Hematopoietic multipotent progenitor cell treated with erythropoietin and hydrocortisone succinate and interleukin-3 and kit ligand, for 17 days (in vitro differentiated cells): ENCODE measurements at regions not wholly inside any gene's neighbourhood (a gene's known extent, or its start where the extent isn't known, plus 50 kb on each side); places are given as distances from the start of the nearest gene placed in this dataset.

Experiments used
- DNase-seq: peaks from one replicate; pipeline ENCODE4 v3.0.0-alpha.2; 2015; ENCODE audit warnings: low spot score

DNA sequence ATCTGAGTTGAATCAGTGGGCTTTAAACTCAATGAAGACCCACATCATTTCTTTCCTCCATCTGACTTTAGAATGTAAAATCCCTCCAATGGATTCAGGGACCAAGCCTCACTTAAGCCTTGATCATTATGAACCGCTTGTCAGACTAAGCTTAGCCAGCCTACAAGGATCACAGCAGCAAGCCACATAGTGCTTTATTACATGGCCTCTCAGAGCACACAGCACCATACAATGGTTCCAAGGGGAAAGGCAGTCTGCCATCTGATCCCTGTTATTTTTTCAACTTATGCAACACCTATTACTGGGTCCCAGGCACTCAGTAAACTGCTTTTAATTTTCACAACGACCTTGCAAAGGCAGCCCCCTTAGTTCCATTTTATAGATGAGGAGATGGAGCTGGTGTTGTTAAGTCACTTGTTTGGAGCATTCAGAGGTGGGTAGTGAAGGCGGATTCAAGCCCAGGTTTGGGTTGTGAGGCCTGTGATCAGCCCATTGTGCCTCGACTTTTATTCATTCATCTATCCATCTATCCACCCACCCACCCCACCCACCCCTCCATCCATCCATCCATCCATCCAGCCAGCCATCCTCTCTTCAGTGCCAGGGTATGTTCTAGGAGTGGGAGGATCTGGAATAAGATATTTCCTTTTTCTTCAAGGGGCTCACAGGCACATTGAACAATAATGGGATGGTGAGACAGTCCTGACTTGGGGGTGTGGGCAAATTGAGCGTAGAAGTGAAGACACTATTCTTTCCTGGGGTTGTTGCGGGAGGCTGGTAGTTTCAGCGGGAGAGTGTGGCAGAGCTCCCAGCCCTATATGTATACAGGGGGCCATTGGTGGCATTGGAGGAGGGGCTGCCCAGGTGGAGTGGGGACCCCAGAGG is 141.2 kb downstream of the MYCN start:
- DNase-seq: no peak

DNA sequence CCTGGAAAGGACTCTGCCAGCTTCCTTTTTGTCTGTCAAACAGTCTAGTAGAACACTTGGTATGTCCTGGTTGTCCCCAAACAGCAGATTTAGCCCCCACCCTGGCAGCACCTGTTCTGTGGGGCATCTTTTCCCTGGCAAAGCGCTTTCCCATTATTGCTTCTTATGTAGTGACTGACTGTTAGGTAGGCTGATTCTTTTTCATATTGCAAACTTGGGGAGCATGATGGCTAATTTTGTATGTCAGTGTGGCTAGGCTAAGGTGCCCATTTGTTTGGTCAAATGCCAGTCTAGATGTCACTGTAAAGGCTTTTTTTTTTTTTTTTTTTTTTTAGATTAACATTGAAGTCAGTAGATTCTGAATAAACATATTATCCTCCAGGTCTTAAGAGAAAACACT is 140.2 kb downstream of the MYCN start:
- no peak for DNase-seq

DNA sequence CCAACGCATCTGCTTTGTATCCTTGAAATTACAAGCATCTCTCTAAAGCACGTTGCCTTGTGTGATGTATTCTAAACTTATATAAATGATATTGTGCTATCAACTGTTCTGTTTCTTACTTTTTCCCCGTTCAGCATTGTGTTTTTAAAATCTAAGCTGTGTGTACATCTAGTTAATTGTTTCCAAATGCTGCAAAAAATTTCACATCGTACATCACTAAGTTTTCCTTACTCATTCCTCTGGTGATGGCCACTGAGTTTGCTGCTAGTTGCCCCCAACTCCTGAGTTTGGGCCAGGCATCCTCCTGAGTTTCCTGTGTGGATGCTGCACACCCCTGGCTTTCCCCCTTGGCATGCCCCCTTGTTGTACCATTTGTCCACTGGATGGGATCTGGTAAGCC is 139.7 kb downstream of the MYCN start:
- DNase-seq: no peak

DNA sequence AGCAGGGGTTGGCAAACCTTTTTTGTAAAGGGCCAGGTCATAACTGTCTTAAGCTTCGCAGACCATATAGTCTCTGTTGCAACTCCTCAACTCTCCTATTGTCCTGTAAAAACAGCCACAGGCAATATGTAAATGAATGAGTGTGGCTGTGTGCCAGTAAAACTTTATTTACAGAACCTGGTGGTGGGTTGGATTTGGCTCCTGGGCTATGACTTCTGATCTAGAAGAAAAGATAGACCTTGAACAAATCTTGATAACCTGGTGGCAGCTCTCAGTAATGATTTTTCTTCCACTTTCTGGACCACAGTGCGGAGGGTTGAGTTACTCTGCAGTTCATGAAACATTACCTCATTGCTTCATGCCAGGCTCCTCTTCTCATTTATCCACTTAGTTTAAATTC is 139.3 kb downstream of the MYCN start:
- no peak for DNase-seq

DNA sequence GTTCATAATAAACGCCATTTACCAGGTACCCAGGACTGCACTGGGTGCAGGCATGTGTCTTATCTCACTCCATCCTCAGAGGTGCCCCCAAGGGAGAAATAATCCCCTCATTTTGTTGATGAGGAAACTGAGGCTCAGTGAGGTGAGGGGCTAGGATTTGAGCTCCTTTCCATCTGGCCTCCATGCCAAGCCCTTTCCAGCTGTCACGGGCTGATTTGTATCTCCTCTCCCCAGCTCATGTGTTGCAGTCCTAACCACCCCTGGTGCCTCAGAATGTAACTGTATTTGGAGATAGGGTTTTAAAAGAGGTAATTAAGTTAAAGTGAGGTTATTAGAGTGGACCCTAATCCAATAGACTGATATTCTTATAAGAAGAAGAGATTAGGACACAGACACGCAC is 137.3 kb downstream of the MYCN start:
- no peak for DNase-seq

DNA sequence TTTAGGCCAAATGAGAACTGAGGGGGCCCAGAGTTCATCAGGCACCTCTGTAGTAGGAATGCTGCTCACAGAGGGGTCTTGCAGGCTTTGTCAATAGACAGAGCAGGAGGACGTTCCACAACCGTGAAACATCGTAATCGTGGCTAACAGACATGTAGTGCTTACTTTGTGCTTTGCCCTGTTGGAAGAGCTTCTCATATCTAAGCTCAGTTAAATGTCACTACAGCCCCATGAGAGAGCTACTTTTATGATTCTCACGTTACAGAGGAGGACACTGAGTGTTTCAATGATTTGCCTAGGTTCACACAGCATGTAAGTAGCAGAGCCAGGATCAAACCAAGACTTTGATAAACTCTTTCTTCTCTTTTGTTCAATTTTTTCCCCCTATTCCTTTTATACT is 136.6 kb downstream of the MYCN start:
- DNase-seq: no peak

DNA sequence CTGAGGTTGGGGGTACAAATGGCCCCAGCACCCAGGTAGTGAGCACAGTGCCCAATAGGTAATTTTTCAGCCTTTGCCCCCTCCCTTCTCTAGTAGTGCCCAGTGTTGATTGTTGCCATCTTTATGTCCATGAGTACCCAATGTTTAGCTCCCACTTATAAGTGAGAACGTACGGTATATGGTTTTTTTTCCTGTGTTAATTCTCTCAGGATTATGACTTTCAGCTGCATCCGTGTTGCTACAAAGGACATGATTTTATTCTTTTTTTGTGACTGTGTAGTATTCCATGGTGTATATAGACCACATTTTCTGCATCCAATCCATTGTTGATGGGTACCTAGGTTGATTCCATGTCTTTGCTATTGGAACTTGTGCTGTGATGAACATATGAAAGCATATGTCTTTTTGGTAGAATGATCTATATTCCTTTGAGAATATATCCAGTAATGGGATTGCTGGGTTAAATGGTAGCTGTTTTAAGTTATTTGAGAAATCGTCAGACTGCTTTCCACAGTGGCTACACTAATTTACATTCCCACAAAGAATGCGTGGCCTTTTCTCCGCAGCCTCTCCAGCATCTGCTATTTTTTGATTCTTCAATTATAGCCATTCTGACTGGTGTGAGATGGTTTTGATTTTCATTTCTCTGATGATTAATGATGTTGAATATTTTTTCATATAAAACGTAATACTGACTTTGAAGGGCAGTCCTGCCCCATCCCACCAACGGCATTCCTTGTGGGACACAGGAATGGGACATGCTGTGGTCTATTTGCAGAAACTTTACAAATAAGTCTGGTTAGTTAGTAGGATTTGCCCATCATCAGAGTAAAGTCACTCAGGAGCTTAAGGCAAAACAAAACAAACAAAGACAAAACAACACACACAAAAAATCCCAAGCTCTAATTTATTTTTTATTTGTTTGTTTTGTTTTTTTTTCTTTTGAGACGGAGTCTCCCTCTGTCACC is 135.0 kb downstream of the MYCN start:
- DNase-seq: no peak

DNA sequence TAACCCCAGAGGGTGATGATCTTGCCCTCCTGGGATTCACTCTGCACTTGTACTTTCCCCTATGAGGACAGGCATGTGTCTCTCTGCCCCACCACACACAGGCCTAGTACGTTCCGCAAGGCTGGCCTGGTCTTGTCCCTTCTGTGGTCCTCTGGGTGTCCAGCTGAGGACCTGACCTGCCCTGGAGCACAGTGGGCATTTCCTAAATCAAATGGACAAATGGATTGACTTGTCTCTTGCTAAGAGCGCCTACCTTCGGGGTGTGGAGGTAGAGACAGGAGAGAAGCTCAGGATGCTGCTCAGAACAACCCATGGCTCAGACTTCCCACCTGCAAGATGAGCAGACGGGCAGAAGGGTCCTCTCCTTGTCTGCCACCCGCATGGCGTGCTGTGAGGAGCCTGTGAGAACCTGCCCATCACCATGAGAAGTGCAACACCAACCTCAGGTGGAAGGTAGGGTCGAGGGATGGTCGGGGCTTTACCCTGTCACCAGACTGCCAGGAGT is 133.6 kb downstream of the MYCN start:
- DNase-seq: no peak

DNA sequence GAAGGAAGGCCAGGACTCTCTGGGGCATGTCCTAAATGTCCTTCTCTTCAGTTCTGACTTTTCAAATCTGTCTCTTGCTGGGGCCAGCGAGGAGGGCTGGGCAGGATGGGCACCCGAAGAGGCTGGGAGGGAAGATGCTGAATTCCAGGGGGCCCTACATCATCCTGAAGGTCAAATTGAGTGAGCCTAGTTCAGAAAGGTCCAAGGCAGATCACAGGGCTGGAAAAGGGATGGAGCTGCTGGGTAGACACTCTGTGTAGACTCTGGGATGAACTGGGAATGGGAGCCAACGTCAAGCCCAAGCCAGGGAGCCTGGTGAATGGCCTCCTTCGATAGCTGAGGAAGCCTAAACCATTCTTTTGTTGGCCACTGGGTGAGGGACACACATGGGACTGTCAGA is 133.1 kb downstream of the MYCN start:
- DNase-seq: no peak

DNA sequence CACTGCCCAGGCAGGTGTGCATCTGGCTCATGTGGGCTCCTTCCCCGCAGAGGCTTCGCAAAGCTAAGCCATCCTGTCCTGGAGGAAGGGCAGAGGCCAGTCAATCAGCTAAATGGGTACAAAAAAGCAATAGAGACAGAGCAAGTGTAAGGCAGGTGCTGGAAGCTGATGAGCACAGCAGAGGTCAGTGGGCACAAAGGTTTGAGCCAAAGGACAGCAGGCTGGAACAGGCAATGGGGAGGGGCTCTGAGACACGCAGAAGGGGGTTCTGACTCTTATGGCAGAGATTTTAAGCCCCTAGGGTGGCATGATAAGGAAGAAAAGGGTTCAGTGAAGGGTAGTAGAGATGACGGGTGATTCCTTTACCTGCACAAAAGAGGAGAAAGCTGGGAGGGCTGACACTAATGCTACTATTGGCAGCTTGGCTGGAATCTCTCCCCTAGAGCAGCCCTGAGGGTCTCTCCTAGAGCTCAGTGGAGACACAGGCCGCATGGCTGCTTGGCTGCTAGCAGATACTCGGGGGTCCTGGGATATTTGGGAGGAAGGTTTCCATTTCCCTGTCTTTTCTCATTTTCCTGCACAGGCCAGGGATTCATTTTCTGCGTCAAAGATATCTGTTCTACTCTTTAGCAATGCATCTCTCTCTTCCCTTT is 132.4 kb downstream of the MYCN start:
- DNase-seq: no peak

DNA sequence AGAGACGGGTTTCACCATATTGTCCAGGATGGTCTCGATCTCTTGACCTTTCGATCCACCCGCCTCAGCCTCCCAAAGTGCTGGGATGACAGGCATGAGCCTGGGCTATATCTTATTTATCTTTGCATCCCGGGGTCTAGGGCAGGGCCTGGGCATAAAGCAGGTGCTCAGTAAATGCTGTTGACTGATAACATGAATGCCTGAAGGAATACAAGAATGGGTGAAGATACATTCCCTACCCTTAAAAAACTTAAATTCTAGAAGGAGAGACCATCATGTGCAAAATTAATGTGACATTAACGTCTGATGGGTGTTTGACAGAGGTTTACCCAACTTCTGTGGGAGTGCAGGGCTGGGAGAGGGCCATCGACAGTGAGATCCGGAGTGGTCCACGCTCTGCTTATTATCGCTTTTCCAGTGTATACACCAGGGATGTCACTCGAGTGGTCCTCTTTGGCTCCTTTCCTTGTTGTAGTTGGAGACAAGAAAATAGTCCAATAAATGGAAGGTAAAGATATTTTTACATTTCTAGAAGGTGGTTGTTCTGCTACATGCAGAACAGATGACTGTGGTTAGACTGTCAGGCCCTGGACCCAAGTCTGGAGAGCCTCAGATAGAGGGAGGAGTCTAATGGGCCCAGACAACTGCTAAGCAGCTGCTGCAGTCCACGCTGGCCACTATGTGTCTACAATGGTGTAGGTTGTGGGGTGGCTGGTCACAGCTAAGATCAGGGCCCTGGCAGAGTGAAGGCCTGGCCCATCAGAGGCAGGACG is 131.7 kb downstream of the MYCN start:
- no peak for DNase-seq

DNA sequence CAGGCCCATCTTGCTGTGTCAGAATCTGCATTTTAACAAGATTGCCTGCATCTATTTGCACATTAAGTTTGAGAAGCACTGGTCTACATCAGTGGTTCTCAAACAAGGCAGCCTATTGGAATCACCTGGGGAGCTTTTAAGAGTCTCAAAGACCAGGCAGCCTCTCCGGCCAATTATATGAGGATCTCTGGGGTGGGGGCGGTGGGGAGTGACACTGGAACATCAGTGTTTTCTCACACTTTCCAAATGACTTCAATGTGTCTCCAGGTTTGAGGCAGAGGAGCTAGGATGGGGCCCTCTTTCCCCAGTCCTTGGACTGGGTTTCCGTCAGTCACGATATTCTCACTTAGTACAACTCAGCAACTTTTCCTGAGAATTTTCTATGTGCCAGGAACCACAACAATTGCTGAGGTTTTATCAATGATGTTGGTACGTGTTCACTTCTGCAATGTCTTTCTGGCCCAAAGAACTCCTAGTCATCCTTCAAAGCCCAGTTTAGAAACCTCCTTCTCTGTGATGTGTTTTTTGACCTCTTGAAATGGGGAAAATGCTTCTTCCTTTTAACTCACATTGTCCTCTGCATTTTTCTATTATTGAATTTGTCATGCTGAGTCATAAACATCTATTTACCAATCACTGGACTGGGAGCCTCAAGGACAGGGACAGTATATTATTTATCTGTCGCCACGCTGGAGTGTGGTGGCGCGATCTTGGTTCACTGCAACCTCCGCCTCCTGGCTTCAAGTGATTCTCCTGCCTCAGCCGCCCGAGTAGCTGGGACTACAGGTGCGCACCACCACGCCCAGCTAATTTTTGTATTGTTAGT is 130.9 kb downstream of the MYCN start:
- no peak for DNase-seq

DNA sequence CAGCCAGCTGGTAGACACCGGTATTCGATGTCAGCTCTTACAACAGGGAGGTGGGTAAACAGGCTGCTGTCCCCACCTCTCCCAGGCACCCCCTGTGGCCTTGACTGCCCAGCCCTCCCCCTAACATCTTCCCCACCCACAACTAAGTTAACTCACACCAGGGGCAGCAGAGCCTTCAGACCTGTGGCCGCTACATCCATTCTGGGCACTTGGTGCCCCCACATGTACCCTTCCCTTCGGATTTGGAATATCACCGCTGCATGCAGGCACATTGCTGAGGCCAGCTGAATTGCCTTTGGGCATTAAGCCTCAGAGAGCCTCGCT is 130.3 kb downstream of the MYCN start:
- DNase-seq: no peak

DNA sequence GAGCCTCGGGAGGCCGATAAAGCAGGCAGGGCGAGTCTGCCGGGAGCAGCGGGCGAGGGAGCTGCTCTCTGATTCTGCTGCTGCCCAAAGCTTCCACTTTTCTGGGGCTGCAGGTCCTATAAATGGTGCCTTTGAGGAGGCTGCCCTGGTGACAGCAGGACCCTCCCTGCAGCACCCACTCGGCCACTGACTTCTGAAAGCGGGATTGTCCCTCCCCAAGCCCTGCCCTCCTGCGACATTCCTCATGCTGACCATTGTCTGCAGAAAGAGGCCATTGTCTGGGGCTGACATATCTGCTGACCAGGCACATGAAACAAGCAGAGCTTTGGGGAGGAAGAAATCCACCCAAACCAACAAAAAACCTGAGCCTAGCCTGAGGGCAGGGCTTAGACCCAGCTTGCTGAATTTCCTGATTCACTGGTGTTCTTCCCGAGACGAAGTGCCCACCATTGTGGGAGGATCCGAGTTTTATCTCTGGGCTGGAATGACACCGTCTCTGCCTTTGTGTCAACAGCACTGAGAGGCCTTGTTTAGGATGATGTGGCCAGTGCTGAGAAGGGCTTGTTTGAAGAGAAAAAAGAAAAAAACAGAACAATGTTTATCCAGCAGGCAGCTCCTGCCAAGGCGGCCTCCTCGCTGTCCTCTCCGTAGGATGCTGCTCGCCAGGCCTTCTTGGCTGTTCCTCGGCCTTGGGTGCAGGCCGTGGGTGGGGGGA is 129.7 kb downstream of the MYCN start:
- no peak for DNase-seq

DNA sequence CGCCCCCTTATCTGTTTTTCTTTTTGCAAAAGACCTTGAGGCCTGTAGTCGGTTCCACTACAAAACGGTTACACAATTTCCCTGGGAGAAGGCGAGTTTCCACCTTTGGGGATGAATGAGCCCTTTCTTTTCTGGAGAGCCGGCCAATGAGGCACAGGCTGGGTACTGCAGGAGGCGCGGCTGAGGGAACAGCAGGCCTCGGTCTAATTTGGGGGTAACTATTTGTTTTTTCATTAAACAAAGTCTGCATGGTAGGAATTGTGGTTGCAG is 129.2 kb downstream of the MYCN start:
- DNase-seq: no peak

DNA sequence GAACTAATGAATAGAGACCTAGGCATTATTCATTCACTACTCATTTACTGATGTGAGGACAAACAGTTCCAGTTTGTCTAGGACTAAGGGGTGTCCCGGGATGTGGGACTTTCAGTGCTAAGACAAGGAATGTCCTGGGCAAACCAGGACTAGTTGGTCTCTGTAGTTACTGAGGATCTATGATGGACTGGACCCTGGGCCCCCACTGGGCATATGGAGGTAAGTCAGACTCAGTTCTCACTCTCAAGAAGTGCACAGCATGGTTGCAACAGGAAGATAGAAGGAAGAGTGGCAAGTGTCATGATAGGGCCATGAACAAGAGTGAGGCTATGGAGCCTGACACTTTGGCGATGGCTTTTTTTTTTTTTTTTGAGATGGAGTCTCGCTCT is 128.2 kb downstream of the MYCN start:
- DNase-seq: no peak

DNA sequence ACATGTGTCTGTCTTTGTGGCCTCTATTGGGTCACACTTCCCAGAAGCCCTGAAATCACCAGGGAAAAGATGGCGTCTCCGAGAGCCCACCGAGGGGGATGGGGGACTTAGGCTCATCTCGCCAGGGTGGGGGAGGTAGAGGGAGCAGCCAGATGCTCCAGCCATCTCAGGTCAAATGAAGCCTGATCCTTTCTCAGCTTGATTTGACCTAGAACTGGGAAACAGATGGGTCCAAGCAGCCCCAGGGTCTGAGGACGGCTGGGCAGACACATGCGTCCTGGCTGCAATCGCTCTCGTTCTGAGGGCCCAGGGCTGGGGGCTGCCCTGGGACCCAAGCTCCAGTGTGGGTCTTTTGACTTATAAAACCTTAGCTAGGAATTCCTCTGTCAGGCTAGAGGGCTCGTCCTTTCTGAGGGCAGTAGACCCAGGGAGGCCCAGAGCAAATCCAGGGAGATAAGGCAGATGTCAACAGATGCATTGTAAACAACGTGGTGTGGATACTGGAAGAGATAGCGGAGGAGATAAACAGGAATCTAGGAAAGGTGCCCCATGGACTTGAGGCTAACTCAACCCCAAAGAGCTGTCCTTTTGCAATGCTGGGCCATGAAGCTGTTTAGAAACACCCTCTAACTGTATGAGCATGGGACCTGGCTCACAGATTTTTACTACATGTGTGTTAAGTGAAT is 127.7 kb downstream of the MYCN start:
- DNase-seq: no peak

DNA sequence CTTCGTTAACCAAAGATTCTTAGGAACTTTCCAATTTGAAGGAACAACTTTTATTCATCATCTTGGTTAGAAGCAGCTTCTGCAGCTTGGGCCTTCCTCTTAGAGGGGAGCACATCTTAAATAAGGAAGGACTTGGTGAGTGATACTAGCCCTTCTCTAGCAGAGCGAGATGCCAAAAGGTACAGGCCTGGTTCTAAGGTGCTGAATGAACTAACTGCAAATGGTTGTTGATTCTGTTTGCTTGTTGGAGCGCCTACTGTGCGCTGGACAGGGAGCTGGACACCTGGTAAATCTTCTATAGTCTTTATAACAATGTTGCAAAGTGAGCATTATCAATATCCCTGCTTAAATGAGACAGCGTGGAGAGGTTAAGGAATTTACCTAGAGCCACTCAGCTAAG is 127.1 kb downstream of the MYCN start:
- no peak for DNase-seq

DNA sequence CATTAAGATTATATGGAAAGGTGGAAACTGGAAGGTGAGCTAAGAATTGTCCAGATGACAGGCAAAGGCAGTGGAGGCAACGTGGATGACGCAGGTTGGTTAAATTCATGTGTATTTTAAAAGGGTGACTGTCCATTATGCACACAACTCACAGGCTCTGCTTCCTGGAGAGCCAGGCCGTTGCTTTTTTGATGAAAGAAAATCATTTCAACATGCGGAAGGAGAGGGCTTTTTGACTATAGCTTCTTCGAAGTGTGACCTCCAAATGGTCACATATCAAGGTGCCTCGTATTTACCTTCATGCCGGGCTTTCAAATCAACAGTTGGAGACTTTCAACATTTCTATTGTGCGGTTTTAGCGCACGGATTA is 126.7 kb downstream of the MYCN start:
- no peak for DNase-seq
